Lower leg skin (tissue), 3 donors: ENCODE measurements at regions not wholly inside any gene's neighbourhood (a gene's known extent, or its start where the extent isn't known, plus 50 kb on each side); places are given as distances from the start of the nearest gene placed in this dataset.

Experiments
- CTCF ChIP-seq, 3 donors: fragments of 450-650 bp; IDR thresholded peaks; one replicate each; pipeline ENCODE4 v1.5.1; 2016; ENCODE audit warnings: antibody characterized with exemption in 3 of 3, mild to moderate bottlenecking in 3 of 3, moderate library complexity in 2 of 3
- POLR2A ChIP-seq, 2 donors: fragments of 450-650 bp; IDR thresholded peaks; one replicate each; pipeline ENCODE4 v1.6.1; 2016 to 2017; ENCODE audit warnings: antibody characterized with exemption in 2 of 2, mild to moderate bottlenecking in 1 of 2, moderate library complexity in 1 of 2

DNA sequence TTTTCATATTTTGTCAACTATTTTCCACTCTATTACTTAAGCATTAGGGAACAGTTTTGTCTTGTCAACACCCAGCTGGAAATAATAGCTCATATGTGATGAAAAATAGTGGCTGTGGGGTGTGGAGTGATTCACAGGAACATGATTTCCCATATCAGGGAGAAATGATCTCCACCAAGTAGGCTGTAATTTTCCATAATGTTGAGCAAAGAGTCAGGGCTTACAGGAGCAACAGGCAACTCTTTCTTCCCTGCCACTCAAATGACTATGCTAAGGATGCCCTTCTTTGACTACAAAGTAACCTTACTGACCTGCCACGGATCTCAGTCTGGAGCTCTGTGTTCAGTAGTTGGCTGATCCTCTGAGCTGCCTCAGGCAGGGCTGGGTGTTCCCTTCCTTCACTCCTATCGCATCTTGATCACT is 90.0 kb upstream of the GATB start:
- no peak for TF ChIP-seq POLR2A (IDR thresholded peaks at IDR 0.05)
- TF ChIP-seq CTCF (IDR thresholded peaks at IDR 0.05): no peak
